Kidney (tissue), 13 donors: ENCODE measurements at regions not wholly inside any gene's neighbourhood (a gene's known extent, or its start where the extent isn't known, plus 50 kb on each side); places are given as distances from the start of the nearest gene placed in this dataset.
A peak's percentile ranks its signal among the peaks of the same experiment; 100 is the strongest.
"Not testable (repeated sequence)": the region's sequence is repeated elsewhere in the genome, so short reads cannot be mapped to it uniquely, and the experiment has no call there.

Experiments used
- DNase-seq, 5 donors: peaks; one replicate each; pipeline ENCODE4 v3.0.0-alpha.2; 2013 to 2020
- FAIRE-seq: peaks from 2 replicates; lab custom pipeline; 2012; peaks lifted over from hg19 to GRCh38; lab: Jason Lieb, UNC
- H3K27ac ChIP-seq, 2 donors: one replicate each; pipeline ENCODE4 v1.7.0; 2013; ENCODE audit warnings: low read depth in 2 of 2, low read length in 2 of 2, inconsistent platforms in 1 of 2
- H3K27me3 ChIP-seq: one replicate; pipeline ENCODE4 v1.7.1; 2013; ENCODE audit warnings: low read length, inconsistent platforms; ENCODE audit not compliant: control insufficient read depth, insufficient read depth
- H3K36me3 ChIP-seq, 3 donors: one replicate each; pipeline versions ENCODE4 v1.7.0 to v1.7.1; 2013; ENCODE audit warnings: low read length in 3 of 3, control low read depth in 1 of 3, inconsistent platforms in 1 of 3; ENCODE audit not compliant: insufficient read depth in 3 of 3, control insufficient read depth in 2 of 3
- H3K4me1 ChIP-seq, 3 donors: one replicate each; pipeline versions ENCODE4 v1.7.0 to v1.7.1; 2013; ENCODE audit warnings: low read length in 3 of 3, inconsistent platforms in 1 of 3, low read depth in 1 of 3; ENCODE audit not compliant: control insufficient read depth in 2 of 3, insufficient read depth in 2 of 3
- H3K4me3 ChIP-seq, 3 donors: one replicate each; pipeline versions ENCODE4 v1.7.0 to v1.8.1; 2013; ENCODE audit warnings: low read length in 3 of 3, control low read depth in 1 of 3, inconsistent platforms in 1 of 3
- H3K9ac ChIP-seq, 3 donors: one replicate each; pipeline versions ENCODE4 v1.7.0 to v1.7.1; 2013; ENCODE audit warnings: low read length in 3 of 3, control low read depth in 1 of 3, inconsistent platforms in 1 of 3
- H3K9me3 ChIP-seq, 3 donors: one replicate each; pipeline versions ENCODE4 v1.7.0 to v1.7.1; 2013; ENCODE audit warnings: low read length in 3 of 3, control low read depth in 1 of 3, inconsistent platforms in 1 of 3; ENCODE audit not compliant: control insufficient read depth in 2 of 3, insufficient read depth in 1 of 3
- intact Hi-C: fragments of 100-400 bp; cut with DNase I; formaldehyde crosslinking; loops from one replicate; pipeline ENCODE4 v1.11.1; 2022
- TF ChIP-seq, protein P1 (sequence below): IDR thresholded peaks from 3 replicates; pipeline ENCODE4 v1.5.1; 2012; ENCODE audit warnings: mild to moderate bottlenecking, moderate library complexity, borderline replicate concordance; ENCODE audit not compliant: insufficient read depth; ENCODE audit errors: extremely low read depth
- donor health status: control.
- donor health status: control.
- donor health status: control.
- donor health status: control.
- donor health status: control.
- donor health status: DM: yes; HTN: yes; CAD: no.
- donor health status: Normal renal cell carcinoma (clear cell type).

- TF ChIP-seq, protein P1, sequence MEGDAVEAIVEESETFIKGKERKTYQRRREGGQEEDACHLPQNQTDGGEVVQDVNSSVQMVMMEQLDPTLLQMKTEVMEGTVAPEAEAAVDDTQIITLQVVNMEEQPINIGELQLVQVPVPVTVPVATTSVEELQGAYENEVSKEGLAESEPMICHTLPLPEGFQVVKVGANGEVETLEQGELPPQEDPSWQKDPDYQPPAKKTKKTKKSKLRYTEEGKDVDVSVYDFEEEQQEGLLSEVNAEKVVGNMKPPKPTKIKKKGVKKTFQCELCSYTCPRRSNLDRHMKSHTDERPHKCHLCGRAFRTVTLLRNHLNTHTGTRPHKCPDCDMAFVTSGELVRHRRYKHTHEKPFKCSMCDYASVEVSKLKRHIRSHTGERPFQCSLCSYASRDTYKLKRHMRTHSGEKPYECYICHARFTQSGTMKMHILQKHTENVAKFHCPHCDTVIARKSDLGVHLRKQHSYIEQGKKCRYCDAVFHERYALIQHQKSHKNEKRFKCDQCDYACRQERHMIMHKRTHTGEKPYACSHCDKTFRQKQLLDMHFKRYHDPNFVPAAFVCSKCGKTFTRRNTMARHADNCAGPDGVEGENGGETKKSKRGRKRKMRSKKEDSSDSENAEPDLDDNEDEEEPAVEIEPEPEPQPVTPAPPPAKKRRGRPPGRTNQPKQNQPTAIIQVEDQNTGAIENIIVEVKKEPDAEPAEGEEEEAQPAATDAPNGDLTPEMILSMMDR = no peak
- Histone ChIP-seq H3K9ac (no peak overlapping the region), H3K27ac (no peak overlapping the region), H3K9me3 (no peaks in the 10 kb centered on the region), H3K27me3 (no peaks in the 10 kb centered on the region), H3K4me1 (no peaks in the 10 kb centered on the region), H3K36me3 (no peaks in the 10 kb centered on the region), H3K4me3 (no peak overlapping the region)
- intact Hi-C loops = no loop called here
- DNase-seq = no peak
- FAIRE-seq = no peak
Observed at GRCh38 chr12:43226151-43226550, 325.9 kb downstream of the ADAMTS20 start.

GRCh38 chr12:43224190-43224805 lies 327.7 kb downstream of the ADAMTS20 start:
- H3K27me3 ChIP-seq, H3K36me3 ChIP-seq, H3K27ac ChIP-seq, H3K9ac ChIP-seq, H3K9me3 ChIP-seq, FAIRE-seq, H3K4me1 ChIP-seq, H3K4me3 ChIP-seq, intact Hi-C loops: not testable (repeated sequence)
- DNase-seq = peak in 1 of 5 donors; percentile 47

DNA sequence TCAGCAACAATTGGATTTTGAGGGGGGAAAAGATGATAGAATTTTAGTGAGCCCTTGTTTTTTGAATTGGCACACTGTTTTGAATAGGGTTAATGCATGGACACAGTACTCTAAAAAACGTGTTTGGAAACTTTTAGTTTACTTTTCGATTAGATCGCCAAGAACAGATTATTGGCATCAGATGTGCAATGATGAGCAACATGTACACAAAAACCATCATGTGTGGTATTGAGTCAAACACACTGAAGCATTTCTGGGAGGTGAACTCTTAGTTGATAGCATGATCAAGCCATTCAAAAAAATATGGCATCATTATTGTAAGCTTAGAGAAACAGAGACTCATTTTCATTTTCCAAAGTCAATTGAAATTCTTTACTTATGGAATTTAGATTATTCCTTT lies 329.2 kb downstream of the ADAMTS20 start:
- Histone ChIP-seq H3K27ac (no peak overlapping the region), H3K4me3 (no peak overlapping the region), H3K36me3 (no peaks in the 10 kb centered on the region), H3K9ac (no peak overlapping the region), H3K27me3 (no peaks in the 10 kb centered on the region), H3K9me3 (no peaks in the 10 kb centered on the region), H3K4me1 (no peaks in the 10 kb centered on the region)
- intact Hi-C loops = no loop called here
- FAIRE-seq (no peak), DNase-seq (no peak)
- TF ChIP-seq, protein P1 = no peak

GRCh38 chr12:43221216-43221615 lies 330.8 kb downstream of the ADAMTS20 start:
- intact Hi-C loops = no loop called here
- no peak overlapping the region for H3K27ac ChIP-seq
- no peaks in the 10 kb centered on the region for H3K27me3 ChIP-seq
- TF ChIP-seq, protein P1 = no peak
- H3K4me3 ChIP-seq = no peak overlapping the region
- DNase-seq (no peak), FAIRE-seq (no peak)
- H3K9ac ChIP-seq = no peak overlapping the region
- no peaks in the 10 kb centered on the region for H3K36me3 ChIP-seq
- no peaks in the 10 kb centered on the region for H3K4me1 ChIP-seq
- H3K9me3 ChIP-seq = no peaks in the 10 kb centered on the region
